ENCODE measurements at regions not wholly inside any gene's neighbourhood (a gene's known extent, or its start where the extent isn't known, plus 50 kb on each side); places are given as distances from the start of the nearest gene placed in this dataset.

DNA sequence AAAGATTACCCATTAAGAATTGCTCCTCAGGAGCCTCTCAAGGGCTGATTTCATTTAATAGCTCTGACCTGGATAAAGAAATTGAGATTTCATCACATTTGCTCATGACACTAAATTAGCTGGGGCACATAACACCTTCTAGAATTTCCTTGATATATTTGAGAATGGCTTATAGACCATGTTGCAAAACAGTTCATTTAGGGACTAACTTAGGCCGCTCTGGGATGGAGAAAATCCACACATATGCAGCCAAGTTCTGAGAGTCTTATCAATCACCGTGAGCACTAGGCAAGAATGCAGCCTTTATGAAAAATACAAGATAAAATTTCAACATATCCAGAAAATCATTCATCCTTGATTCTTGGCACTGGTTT is 91.0 kb upstream of the MCHR2 start:
- TF ChIP-seq, protein P1, sequence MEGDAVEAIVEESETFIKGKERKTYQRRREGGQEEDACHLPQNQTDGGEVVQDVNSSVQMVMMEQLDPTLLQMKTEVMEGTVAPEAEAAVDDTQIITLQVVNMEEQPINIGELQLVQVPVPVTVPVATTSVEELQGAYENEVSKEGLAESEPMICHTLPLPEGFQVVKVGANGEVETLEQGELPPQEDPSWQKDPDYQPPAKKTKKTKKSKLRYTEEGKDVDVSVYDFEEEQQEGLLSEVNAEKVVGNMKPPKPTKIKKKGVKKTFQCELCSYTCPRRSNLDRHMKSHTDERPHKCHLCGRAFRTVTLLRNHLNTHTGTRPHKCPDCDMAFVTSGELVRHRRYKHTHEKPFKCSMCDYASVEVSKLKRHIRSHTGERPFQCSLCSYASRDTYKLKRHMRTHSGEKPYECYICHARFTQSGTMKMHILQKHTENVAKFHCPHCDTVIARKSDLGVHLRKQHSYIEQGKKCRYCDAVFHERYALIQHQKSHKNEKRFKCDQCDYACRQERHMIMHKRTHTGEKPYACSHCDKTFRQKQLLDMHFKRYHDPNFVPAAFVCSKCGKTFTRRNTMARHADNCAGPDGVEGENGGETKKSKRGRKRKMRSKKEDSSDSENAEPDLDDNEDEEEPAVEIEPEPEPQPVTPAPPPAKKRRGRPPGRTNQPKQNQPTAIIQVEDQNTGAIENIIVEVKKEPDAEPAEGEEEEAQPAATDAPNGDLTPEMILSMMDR (IDR thresholded peaks at IDR 0.05): no peak
- TF ChIP-seq EP300 (IDR thresholded peaks at IDR 0.05) (no peak), POLR2A (IDR thresholded peaks at IDR 0.05) (no peak)

Measured in tibial nerve (tissue), 4 donors.